SK-N-DZ (cell line): ENCODE measurements at regions not wholly inside any gene's neighbourhood (a gene's known extent, or its start where the extent isn't known, plus 50 kb on each side); places are given as distances from the start of the nearest gene placed in this dataset.
"Not testable (repeated sequence)": the region's sequence is repeated elsewhere in the genome, so short reads cannot be mapped to it uniquely, and the experiment has no call there.

Experiments
- DNase-seq: peaks from one replicate; pipeline ENCODE4 v3.0.0-alpha.2; 2015; ENCODE audit warnings: low spot score
- small RNA-seq, 2 experiments: library from RNA; depleted of rRNA; stranded (forward); fragments of <200 nt; gene quantifications; one replicate each; pipeline ENCODE3, GENCODE V24; 2014

GRCh38 chr5:56299212-56299611 lies 66.1 kb upstream of the ANKRD55 start:
- DNase-seq: no peak

DNA sequence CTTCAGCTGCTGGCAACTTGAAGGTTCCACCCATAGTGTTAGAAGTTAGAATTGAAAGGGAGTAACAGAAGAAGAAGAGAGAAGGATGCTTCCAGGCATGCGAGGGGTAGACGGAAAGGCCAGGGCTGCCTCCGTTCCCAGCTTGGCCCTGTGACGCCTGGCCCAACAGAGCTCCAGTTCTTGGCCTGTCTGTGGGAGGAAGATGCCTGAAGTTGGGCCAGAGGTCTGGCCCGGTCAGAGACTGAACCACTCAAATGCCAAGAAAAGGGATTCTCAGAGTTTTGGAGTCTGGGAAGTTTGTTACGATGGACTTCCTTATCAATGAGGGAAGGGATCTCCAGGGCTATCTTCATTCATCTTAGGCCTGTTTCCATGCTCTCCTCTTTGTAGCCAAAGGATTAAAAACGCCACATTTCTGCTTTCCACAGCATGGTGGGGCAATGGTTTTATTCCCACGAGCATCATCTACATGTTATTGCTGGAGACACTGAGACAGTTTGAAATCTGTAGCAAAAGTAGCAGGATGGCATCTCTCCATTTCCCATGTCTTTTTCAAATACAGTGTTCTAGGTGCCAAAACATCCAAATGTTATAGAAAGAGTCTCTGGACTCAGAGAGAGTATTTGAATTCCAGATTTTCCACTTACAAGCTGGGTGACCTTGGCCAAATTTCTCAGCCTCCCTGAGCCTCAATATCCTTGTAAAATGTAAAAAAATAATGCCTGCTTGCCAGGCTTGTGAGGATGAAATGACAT lies 65.4 kb upstream of the ANKRD55 start:
- no peak for DNase-seq

DNA sequence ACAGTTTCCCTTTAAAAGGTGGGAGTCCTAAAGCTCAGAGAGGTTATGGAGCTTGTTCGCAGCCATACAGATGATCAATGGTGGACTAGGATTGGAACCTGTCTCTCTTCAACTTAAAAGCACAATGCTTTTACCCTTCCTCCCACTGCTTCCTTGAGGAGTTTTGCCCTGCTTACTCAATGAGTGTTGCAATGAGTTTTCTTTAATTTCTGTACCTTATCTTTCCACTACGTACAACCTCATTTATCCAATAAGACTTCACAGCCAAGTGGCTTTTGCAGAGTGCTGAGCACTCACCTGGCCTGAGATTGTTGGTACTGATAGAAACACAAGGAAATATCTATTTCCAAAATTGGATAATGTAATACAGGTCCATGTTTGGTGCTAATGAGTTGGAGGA lies 64.7 kb upstream of the ANKRD55 start:
- no peak for DNase-seq

DNA sequence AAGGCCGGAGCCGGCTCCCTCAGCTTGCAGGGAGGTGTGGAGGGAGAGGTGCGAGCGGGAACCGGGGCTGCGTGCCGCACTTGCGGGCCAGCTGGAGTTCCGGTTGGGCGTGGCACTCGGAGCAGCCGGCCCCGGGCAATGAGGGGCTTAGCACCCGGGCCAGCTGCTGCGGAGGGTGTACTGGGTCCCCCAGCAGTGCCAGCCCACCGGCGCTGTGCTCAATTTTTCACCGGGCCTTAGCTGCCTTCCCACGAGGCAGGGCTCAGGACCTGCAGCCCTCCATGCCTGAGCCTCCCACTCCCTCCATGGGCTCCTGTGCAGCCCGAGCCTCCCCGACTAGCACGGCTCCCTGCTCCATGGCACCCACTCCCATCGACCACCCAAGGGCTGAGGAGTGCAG lies 62.2 kb upstream of the ANKRD55 start:
- DNase-seq: not testable (repeated sequence)

GRCh38 chr5:56294354-56294753 lies 61.2 kb upstream of the ANKRD55 start:
- no peak for DNase-seq

DNA sequence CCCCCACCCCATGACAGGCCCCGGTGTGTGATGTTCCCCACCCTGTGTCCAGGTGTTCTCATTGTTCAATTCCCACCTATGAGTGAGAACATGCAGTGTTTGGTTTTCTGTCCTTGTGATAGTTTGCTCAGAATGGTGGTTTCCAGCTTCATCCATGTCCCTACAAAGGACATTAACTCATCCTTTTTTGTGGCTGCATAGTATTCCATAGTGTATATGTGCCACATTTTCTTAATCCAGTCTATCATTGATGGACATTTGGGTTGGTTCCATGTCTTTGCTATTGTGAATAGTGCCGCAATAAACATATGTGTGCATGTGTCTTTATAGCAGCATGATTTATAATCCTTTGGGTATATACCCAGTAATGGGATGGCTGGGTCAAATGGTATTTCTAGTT lies 59.7 kb upstream of the ANKRD55 start:
- DNase-seq: not testable (repeated sequence)

- DNase-seq: no peak
Measured at GRCh38 chr5:56291661-56292374, 58.7 kb upstream of the ANKRD55 start.

- no peak for DNase-seq
Measured at GRCh38 chr5:56291079-56291643, 58.0 kb upstream of the ANKRD55 start.

DNA sequence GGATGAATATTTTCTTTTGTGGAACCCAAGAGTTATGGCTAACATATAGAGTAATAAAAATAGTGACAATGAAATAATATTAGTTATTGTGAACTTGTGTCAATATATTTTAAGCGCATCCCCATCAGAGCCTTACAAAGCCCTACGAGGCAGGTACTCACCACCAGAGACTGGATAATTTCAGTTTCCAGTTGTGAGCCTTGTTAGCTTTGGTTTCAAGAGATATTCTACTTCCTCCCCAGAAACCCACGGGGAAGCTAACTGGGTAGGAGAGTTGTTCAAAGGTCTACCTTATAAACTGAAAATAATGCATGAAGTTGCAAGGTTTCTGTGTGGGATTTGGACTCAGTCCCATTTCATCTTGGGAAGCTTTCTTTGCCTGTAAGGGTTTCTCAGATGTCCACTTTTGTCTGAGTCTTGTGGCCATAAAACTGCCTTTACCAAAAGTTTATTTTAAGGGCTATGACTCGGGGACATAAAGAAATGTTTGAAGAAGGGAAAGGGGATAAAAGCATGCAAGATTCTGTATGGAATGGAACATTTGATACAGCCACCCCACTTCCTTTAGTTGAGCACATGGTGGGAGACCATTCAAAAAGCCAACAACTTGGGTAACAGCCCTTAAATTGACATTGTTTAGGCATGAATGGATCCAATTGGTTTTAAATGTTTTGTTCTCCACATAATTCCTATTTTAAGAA lies 57.4 kb upstream of the ANKRD55 start:
- no peak for DNase-seq

DNA sequence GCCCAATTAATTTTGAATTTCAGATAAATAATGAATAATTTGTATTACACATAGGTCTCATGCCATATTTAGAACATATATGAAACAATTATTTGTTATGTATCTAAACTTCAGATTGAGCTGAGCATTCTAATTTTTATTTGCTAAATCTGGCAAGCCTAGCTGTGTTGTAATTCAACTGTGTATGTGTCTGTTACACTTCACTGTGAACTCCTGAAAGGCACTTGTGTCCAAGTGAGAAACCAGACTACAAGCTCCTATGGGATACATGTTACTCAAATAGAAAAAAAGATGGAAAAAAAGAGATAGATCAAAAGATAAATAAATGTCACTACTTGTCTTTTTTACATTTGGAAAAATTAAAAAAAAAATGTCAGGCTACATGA lies 56.5 kb upstream of the ANKRD55 start:
- no peak for DNase-seq

GRCh38 chr5:56288873-56289601 lies 55.9 kb upstream of the ANKRD55 start:
- DNase-seq: no peak

DNA sequence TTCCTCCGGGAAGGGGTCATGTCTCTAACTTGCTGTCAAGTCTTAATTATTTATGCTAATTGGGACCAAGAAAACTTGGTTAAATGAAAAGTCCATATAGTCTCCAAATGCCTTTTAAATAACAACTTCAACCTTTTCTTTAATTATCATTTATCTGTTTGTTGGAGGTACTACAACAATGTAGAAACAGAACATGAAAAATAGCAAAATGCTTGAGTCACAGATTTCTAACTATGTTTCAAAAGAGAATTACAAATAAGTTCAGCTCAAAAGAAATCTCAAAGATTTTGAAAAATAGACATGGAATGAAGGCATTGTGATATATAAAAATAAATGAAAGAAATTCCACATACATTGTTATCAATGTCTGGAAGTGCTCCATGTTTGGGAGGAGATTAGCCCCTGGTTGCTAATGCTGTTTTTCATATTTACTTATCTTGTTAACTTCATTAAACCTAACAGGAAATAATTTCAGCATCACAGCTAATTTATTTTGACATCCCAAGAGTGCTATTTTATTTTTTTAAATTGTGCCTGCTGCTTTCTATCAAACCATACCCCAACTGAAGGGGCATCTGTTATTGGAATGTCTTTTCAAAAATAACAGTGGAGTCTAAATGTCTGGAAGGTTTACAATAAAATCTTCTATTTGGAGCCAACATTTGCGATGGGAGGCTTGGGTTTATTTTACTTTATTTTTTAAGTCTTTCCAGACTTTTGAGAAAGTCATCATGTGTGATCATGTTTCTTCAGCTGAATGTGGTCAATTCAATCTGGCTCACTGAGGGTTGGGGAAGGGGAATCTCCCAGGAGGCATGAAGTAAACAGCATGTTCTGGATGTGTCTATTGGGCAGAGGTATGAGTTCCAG lies 53.1 kb upstream of the ANKRD55 start:
- DNase-seq: no peak

DNA sequence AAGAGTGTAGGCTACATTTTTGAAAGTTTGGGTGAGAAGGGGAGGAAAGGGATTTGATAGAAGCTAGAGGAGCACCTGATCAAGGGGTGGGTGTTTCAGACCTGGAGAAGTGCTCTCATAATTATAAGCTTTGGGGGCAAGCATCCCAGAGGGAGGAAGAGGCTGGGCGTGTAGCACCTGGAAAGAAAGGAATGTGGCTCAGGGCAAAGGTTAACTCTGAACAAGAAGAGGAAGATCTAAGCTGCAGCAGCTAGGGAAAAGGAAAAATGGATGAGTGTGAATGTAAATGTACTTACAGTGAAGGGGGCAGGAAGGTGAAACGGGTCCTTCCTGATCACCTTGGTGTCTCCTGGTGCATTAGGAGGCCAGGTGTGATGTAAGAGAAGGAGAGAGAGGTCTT lies 49.8 kb upstream of the ANKRD55 start:
- DNase-seq: no peak

Small RNA genes lying in the stretch of these regions (small RNA-seq; reads per million reads assigned to genes)
- 0 reads per million in 2 experiments for gene HMGN1P17
- 0.08 to 0.93 reads per million in 2 experiments for gene RNU6ATAC2P
